ENCODE measurements at regions not wholly inside any gene's neighbourhood (a gene's known extent, or its start where the extent isn't known, plus 50 kb on each side); places are given as distances from the start of the nearest gene placed in this dataset.

- DNase-seq = no peak
- 29 to 43% methylated on average over 2 of the region's 2 CpGs for WGBS, 2 donors
- intact Hi-C loops (cut with DNase I; ENCODE audit: low total_unique reads) = no loop called here
These were observed 224.1 kb downstream of the PAX3 start for GRCh38 chr2:222074674-222075073.

DNA sequence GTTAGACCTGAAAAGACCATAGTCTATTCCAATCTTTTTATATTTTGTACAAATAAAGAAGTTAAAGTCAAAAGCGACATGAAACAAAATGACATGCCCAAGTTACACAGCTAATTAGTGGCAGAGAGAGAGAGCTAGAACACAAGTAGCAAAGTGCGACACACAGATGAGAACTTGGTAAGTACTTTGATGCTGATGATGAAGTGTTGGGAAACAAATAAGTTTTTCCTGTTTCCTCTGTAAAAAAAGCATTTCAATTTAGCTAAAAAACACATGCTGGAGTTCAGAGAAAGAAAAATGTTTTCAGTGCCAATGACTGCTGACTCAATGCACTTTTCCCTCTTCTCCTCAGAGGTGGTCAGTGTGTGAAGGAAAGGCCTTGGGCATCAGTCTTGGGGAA lies 226.9 kb downstream of the PAX3 start:
- no peaks in the 10 kb centered on the region for H3K9me3 ChIP-seq
- H3K27ac ChIP-seq = no peak overlapping the region
- no peaks in the 10 kb centered on the region for H3K36me3 ChIP-seq (ENCODE audit: low read depth, missing control alignments)
- H3K27me3 ChIP-seq = no peaks in the 10 kb centered on the region
- no peaks in the 10 kb centered on the region for H3K4me1 ChIP-seq
- WGBS, 2 donors = 94 to 95% methylated on average over 2 of the region's 2 CpGs
- no peak overlapping the region for H3K4me3 ChIP-seq
- intact Hi-C loops (cut with DNase I; ENCODE audit: low total_unique reads) = no loop called here
- no peak for DNase-seq
- TF ChIP-seq, protein P1, sequence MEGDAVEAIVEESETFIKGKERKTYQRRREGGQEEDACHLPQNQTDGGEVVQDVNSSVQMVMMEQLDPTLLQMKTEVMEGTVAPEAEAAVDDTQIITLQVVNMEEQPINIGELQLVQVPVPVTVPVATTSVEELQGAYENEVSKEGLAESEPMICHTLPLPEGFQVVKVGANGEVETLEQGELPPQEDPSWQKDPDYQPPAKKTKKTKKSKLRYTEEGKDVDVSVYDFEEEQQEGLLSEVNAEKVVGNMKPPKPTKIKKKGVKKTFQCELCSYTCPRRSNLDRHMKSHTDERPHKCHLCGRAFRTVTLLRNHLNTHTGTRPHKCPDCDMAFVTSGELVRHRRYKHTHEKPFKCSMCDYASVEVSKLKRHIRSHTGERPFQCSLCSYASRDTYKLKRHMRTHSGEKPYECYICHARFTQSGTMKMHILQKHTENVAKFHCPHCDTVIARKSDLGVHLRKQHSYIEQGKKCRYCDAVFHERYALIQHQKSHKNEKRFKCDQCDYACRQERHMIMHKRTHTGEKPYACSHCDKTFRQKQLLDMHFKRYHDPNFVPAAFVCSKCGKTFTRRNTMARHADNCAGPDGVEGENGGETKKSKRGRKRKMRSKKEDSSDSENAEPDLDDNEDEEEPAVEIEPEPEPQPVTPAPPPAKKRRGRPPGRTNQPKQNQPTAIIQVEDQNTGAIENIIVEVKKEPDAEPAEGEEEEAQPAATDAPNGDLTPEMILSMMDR (IDR thresholded peaks at IDR 0.05) = no peak
- TF ChIP-seq POLR2A (IDR thresholded peaks at IDR 0.05) = no peak

More at GRCh38 chr2:222074674-222075073, 224.1 kb downstream of the PAX3 start:
- no peaks in the 10 kb centered on the region for H3K9me3 ChIP-seq
- TF ChIP-seq POLR2A (IDR thresholded peaks at IDR 0.05) = no peak
- TF ChIP-seq, protein P1 (IDR thresholded peaks at IDR 0.05) = no peak
- H3K36me3 ChIP-seq (ENCODE audit: low read depth, missing control alignments) = no peaks in the 10 kb centered on the region
- H3K27me3 ChIP-seq = no peaks in the 10 kb centered on the region
- H3K27ac ChIP-seq = no peak overlapping the region
- H3K4me1 ChIP-seq = no peaks in the 10 kb centered on the region
- no peak overlapping the region for H3K4me3 ChIP-seq

- intact Hi-C loops (cut with DNase I; ENCODE audit: low total_unique reads) = no loop called here
- WGBS, 2 donors = 94% methylated on average over 2 of the region's 2 CpGs
- Histone ChIP-seq H3K36me3 (ENCODE audit: low read depth, missing control alignments) (no peaks in the 10 kb centered on the region), H3K27ac (no peak overlapping the region), H3K9me3 (no peaks in the 10 kb centered on the region), H3K27me3 (no peaks in the 10 kb centered on the region), H3K4me3 (no peak overlapping the region), H3K4me1 (no peaks in the 10 kb centered on the region)
- DNase-seq = no peak
- TF ChIP-seq, protein P1 (IDR thresholded peaks at IDR 0.05) = no peak
- no peak for TF ChIP-seq POLR2A (IDR thresholded peaks at IDR 0.05)
These were observed 234.5 kb downstream of the PAX3 start for GRCh38 chr2:222064286-222064685.

GRCh38 chr2:222058819-222059445 lies 239.9 kb downstream of the PAX3 start:
- no peaks in the 10 kb centered on the region for H3K9me3 ChIP-seq
- no peaks in the 10 kb centered on the region for H3K4me1 ChIP-seq
- no peaks in the 10 kb centered on the region for H3K36me3 ChIP-seq (ENCODE audit: low read depth, missing control alignments)
- TF ChIP-seq, protein P1 (IDR thresholded peaks at IDR 0.05) = no peak
- TF ChIP-seq POLR2A (IDR thresholded peaks at IDR 0.05) = no peak
- intact Hi-C loops (cut with DNase I; ENCODE audit: low total_unique reads) = no loop called here
- no peak overlapping the region for H3K4me3 ChIP-seq
- 67 to 71% methylated on average over 2 of the region's 2 CpGs for WGBS, 2 donors
- no peak for DNase-seq
- H3K27ac ChIP-seq = no peak overlapping the region
- H3K27me3 ChIP-seq = no peaks in the 10 kb centered on the region
